ENCODE measurements at regions not wholly inside any gene's neighbourhood (a gene's known extent, or its start where the extent isn't known, plus 50 kb on each side); places are given as distances from the start of the nearest gene placed in this dataset.

GRCh38 chr1:65512383-65512782, 91.9 kb downstream of the LEPR start:
- TF ChIP-seq EZH2phosphoT487 (IDR thresholded peaks at IDR 0.05; ENCODE audit: insufficient read depth, low read depth) (no peak), EZH2 (IDR thresholded peaks at IDR 0.05; ENCODE audit: insufficient read depth, poor library complexity, severe bottlenecking) (no peak)

All from GM23248 (cell line).